HG03095 (cell line): ENCODE measurements at regions not wholly inside any gene's neighbourhood (a gene's known extent, or its start where the extent isn't known, plus 50 kb on each side); places are given as distances from the start of the nearest gene placed in this dataset.
"Not testable (repeated sequence)": the region's sequence is repeated elsewhere in the genome, so short reads cannot be mapped to it uniquely, and the experiment has no call there.

ENCODE experiments used
- ATAC-seq: cut with Tn5 transposase; IDR thresholded peaks from one replicate; pipeline ENCODE4 v1.9.1; 2021; ENCODE audit warnings: moderate library complexity; ENCODE audit not compliant: unreplicated experiment

DNA sequence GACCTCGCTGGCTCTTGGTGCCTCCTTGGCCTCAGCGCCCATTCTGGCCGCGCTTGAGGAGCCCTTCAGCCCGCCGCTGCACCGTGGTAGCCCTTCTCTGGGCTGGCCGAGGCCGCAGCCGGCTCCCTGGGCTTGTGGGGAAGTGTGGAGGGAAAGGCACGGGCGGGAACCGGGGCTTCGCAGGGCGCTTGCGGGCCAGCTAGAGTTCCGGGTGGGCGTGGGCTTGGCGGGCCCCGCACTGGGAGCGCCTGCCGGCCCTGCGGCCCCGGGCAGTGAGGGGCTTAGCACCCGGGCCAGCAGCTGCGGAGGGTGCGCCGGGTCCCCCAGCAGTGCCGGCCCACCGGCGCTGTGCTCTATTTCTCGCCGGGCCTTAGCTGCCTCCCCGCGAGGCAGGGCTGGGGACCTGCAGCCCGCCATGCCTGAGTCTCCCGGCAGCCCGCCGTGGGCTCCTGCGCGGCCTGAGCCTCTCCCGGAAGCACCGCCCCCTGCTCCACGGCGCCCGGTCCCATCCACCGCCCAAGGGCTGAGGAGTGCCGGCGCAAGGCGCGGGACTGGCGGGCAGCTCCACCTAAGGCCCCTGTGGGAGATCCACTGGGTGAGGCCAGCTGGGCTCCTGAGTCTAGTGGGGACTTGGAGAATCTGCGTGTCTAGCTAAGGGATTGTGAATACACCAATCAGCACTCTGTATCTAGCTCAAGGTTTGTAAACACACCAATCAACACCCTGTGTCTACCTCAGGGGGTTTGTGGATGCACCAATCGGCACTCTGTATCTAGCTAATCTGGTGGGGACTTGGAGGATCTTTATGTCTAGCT lies 141.1 kb downstream of the SLCO4C1 start:
- ATAC-seq = not testable (repeated sequence)

DNA sequence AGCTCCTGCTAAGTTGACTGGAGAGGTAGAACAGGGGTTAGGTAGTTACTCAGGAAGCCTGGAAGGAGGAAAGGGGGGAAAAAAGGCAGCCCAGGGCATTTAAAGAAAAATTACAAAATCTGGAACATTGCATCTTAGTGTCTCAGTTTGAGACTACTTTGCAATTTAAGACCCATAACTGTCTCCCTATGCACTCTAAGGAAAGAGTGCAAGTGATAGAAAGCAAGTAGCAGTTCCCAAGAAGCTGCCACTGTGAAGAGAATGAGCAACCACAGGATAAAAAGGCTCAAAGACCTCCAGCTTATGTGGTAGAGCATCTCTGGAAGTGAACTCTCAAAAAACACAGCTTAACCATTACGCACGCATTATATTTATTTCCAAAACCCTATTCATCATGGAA lies 141.8 kb downstream of the SLCO4C1 start:
- ATAC-seq = no peak

DNA sequence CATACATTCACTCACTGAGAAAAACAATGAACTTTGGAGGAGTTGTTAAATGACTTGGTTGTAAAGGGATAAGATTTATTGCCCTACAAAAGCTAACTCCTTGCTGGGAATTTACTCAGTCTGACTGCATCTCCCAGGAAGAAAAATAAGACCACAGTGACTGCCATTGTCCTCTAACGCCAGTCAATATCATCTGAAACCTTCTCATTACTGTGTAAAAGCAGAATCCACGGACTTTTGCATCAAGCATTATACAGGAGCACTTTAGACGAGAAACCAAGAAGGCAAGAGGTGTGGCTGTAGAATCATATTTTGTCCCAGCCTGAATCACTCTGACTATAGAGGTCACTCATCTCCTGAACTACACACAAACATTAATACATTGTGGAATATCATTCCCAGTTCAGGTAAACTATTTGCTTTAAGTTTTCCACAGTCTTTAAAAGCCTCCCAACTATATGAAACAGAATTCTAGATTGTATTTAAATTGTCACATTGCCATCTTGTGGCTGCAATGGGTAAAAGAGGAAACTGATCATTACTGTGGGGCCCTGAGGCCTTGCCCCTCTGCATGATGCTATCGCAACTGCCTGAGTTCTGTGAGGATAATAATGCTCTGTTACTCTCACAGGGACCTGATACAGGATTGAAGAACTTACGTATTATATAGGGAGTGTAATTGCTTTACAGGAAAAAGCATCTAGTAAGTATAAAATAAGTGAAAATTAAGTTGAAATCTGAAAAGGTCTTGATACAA lies 142.9 kb downstream of the SLCO4C1 start:
- no peak for ATAC-seq

DNA sequence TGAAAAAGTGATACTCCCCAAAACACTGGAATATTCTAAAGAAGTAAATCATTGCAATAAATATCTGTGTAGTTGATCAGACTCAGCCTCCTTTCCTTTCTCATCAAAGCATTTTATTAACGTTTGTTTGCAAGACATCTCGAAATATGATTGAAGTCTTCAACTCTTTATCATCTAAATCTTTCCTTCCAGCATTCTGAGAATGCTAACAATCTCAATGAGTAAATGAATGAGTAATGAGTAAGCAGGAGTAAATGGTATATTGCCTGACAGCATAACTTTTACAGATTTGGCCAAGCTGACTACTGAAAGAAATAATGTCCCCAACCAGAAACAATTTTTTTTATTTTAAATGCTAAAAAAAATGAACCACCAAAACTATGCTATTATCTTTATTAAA lies 157.1 kb downstream of the SLCO4C1 start:
- ATAC-seq = no peak

DNA sequence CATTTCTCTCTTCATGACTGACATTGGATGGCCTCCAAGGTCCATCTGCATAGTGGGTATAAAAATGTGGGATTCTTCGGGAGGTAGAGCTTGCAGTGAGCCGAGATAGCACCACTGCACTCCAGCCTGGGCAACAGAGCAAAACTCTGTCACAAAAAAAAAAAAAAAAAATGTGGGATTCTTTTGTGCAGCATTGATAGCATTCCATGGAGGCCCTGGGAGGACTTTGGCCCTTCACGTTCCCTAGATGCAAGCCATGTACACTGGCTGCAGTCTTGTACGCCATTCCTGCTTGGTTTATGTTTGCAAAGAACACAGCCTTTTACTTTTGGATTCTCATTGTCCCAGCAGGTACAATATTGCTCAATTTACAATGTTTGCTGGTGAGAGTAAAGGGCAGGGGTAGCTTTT lies 157.8 kb downstream of the SLCO4C1 start:
- ATAC-seq = no peak

DNA sequence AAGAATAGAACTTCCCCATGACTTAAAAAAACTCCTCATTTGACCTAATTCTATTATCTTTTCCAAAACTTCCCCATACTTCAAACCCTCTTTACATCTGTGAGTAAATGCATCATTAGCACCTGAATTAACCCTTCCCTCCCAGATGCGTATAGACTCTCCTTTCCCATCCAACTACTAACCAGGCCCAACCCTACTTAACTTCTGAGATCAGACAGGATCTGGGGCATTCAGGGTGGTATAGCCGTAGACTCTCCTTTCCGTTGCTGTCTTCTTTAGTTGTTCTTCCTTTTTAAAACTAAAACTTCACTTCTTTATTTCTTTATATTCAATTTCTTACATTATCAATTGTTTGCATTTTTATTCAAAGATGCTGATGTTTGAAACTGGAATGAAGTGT lies 165.2 kb downstream of the SLCO4C1 start:
- ATAC-seq = no peak

DNA sequence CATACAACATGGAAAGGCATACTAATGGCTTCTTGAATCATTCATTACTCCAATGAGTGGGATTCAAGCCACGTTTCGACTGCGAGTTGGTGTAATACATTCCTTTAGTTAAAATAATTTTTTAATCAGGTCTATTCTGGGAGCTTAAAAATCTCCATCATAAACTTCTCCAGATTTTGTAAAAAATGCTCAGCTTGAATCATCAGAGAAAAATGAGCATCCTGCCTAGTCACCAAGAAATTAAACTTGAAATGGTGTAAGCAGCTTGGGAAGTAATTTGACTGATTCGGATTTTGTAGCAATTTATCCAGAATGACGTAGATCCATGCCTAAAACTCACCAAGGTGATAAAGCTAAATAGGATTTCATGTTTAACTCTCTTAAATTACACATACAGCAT lies 165.7 kb downstream of the SLCO4C1 start:
- no peak for ATAC-seq

DNA sequence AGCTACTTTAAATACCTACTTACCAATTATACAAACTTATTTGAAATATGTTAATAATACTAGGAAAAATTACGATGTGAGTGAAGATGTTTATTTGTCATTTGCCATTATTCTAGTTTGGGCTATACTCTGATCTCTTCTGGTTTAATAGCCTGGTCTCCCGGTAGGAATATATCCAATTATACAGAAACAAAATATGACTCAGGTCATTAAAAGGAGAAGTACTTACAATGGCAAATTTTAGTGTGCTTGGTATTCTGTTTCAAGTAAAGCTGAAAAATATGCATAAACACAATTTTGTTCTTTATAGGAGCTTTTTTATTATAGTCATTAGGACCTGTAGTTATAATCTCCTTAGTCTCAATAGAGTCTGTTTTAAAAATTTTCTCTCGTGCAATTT lies 176.8 kb downstream of the SLCO4C1 start:
- no peak for ATAC-seq

DNA sequence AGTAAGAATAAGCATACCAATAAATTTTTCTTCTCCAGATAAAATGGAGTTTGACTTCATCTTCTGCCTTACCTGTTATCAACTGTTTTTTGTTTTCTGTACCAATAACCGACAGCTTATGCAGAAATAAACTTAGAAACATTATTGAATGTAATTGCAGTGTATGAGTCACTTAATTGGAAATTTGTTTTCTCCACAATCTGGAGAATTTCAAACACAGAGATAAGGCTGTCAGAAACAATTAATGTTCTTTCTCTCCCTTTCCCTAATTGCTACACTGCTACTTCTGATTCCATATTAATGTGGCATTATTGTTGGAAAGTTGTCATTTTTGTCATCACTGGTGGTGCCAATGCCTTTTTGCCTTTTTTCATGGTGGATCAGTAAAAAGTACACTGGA lies 180.3 kb downstream of the SLCO4C1 start:
- no peak for ATAC-seq

DNA sequence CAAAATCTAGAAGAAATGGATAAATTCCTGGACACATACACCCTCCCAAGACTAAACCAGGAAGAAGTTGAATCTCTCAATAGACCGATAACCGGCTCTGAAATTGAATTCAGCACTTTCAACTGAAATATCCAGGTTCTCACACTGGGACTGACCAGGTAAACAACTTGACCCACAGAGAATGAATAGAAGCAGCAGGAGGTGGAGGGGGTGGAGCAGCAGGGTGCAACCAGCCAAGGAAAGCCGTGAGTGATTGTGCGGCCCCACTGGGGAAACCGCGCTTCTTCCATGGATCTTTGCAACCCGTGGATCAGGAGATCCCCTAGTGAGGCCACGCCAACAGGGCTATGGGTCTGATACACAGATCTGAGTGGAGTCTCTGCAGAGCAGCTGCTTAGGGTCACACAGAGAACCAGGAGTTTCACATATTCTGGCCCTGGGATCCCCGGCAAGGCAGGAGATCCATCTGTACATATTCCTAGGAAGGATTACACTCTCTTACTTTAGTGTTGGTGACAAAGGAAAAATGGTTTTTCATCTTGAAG lies 181.5 kb downstream of the SLCO4C1 start:
- no peak for ATAC-seq

DNA sequence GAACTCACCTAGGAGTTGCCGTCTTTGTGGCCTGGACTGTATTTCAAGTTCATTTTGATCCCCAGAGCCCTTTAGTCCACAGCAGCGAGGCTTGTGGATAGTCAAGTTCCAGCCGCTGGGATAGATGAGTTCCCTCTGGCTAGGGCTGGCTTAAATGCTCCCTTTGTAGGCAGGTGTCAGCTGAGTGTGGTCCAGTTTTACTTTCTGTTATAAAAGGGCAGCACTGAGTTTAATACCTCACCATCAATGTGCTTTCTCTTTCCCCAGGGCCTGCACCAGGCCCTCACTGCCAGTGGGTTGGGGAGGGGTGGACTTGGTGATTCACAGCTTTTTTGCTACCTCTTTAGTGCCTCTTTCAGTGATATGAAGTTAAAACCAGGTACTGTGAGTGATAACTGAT lies 188.2 kb downstream of the SLCO4C1 start:
- ATAC-seq = no peak

DNA sequence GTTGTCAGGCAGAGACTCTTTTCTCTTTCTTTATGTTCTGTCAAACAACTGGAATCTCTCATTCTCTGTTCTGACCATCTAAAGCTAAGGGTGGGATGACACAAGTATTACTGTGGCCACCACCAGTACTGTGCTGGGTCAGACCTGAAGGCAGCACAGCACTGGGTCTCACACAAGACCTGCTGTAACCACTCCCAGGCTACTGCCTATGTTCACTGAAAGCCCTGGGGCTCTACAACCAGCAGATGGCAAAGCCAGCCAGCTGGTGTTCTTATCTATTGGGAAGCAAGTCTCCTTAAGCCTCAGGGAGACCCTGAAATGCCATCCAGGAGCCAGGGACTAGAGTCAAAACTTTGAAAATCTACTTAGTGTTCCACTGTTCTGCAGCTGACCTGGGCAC lies 189.5 kb downstream of the SLCO4C1 start:
- no peak for ATAC-seq

DNA sequence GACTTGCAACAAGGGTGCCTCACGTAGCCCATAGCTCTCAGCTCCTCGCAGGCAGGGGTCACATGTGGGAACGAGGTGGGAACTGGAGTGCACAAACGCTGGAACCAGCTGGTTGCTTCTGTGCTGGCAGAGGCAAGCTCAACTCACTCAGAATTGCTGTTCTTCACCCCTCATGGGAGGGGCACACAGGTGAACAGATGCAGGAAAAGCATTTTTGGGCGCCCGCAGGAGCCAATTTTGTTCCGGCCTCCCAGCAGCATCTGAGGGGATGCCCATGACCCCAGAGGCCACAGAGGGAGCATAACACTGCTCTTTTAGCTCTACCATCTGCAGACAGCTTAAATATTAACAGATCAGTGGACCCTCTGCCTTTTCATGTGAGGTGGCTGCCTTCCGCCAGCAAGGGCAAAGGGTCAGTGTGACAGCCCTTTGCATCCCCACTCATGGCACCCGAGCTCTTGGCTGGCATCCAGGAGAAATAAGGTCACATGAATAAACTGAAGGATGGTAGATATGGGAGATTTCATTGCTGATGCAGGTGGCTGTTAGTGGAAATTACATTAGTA lies 196.2 kb downstream of the SLCO4C1 start:
- no peak for ATAC-seq

DNA sequence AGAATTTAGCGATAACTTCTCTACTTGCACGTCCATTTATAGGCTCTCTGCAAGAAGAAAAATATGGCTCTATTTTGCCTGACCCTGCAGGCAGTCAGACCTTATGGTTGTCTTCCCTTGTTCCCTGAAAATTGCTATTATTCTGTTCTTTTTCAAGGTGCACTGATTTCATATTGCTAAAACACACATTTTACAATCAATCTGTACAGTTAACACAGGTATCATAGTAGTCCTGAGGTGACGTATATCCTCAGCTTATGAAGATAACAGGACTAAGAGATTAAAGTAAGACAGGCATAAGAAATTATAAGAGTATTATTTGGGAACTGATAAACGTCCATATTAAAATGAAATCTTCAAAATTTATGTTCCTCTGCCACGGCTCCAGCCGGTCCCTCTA lies 197.0 kb downstream of the SLCO4C1 start:
- not testable (repeated sequence) for ATAC-seq

DNA sequence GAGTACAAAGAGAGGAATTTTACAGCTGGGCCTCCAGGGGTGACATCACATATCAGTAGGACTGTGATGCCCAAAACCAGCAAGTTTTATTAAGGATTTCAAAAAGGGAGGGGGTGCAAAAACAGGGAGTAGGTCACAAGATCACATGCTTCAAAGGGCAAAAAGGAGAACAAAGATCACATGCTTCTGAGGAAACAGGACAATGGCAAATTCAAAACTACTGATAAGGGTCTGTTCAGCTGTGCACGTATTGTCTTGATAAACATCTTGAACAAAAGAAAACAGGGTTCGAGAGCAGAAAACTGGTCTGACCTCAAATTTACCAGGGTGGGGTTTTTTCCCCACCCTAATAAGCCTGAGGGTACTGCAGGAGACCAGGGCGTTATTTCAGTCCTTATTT lies 197.5 kb downstream of the SLCO4C1 start:
- not testable (repeated sequence) for ATAC-seq

DNA sequence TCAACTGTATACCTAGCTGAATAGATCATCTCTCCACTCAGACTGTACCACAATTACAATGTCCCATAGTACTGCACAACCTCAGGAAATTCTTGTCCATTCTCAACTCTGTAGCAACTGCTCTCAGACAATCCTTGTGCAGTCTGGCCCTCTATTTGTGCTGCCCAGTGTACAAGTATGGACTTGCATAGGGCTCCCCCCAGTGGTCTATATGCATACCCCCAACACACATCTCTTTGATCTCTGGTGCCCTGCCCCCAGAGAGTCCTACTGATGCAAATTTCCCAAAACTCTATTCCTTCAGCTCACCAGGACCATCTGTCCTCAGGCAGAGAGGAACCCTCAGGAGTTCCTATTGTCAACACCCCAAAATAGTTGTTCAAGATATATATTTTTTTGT lies 205.3 kb downstream of the SLCO4C1 start:
- no peak for ATAC-seq

DNA sequence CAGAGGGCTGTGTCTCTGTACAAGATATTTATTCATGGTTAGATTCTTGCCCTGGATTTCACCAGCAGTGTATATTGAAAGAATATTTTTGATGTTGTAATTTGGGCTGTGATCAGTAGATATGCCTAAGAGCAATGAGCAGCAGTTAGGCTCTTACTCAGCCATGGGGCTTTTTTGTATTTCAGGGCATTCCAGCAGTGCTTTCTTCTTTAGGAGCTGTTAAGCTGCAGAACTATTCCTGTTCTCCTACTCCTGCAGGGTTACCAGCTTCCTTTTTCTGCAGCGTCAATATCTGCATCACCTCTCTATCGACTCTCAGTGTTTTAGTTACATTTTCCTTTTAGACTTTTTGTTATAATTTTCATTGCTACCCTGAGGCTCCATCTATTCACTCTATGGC lies 206.2 kb downstream of the SLCO4C1 start:
- no peak for ATAC-seq

DNA sequence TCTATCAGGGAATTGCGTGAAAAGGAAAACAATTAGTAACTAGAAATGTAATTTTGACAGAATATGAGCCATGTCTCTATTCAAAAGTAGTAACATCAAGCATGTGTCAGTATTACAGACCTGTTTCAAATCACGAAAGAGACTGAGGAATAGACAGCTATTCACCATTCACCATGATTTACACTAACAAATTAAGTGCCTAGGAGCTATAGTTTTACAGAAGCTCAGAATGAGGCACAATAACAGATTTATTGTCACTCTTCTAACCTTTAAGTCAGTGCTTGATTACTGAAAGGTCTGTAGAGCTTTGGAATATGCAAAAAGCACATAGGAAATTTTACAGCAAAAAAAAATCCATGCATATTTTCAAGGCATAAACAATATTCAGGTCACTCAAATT lies 208.2 kb downstream of the SLCO4C1 start:
- ATAC-seq = no peak

DNA sequence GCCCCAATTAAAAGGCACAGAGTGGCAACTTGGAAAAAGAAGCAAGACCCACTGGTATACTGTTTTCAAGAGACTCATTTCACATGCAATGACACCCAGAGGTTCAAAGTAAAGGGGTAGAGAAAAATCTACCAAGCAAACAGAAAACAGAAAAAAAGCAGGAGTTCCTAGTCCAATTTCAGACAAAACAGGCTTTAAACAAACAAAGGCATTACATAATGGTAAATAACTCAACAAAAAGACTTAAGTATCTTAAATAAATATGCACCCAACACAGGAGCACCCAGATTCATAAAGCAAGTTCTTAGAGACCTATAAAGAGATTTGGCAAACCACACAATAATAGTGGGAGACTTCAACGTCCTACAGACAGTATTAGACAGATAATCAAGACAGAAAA lies 215.8 kb downstream of the SLCO4C1 start:
- ATAC-seq = no peak

DNA sequence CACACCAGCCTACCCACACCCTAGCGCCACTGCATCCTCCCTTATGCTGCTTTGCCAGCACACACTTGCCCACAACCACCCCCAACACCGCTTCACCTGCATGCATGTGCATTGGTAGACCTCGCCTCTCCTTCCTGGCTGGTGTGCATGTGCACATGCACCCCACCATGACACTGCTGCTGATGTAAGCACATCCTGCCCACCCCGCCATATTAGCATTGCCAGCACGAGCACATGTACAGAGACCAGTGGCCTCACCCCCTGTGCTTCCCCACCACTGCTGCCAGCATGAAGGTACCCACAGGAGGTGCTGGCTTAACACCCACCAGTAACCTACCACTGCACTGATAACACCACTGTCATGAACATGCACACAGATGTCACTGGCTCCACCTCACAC lies 218.2 kb downstream of the SLCO4C1 start:
- no peak for ATAC-seq

DNA sequence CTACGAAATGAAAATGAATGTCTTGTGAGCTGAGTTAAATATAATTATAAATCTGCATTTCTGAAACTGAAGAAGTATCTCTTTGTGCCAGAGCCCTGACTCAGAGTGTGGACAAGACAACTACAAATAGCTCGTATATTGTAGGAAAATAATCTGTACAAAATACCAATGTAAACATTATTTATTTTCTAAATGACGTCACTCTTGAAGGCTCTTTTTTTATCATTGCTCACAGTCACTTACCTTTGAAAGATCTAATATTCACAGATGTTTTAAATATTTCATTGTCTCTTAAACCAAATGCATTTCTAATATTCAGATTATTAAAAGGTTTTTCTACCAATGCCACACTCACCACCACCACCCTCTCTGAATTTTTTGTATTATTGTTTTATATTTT lies 226.1 kb downstream of the SLCO4C1 start:
- no peak for ATAC-seq

DNA sequence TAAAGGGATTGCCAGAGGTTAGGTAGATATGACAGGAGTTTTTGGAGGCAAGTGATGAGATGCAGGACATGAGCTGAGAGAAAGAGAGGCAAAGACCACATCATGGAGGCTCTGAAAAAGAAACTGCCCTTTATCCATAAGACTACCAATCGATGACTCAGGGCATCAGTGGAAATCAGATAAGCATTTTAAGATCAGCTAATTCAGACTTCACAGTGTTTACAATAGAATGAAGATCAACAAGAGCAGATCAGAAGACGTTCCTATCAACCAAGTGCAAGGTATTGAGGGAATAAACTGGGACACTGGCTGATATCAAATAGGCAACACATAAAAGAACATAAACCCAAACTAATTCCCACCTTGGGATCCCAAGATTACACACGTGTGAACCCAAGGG lies 227.2 kb downstream of the SLCO4C1 start:
- ATAC-seq = no peak
